HG03196 (cell line): ENCODE measurements at regions not wholly inside any gene's neighbourhood (a gene's known extent, or its start where the extent isn't known, plus 50 kb on each side); places are given as distances from the start of the nearest gene placed in this dataset.
A peak's percentile ranks its signal among the peaks of the same experiment; 100 is the strongest.

ENCODE experiments used
- ATAC-seq: cut with Tn5 transposase; IDR thresholded peaks from one replicate; pipeline ENCODE4 v1.9.1; 2021; ENCODE audit not compliant: unreplicated experiment

- ATAC-seq, result peak; percentile 77
Measured at GRCh38 chr10:25113191-25114035, 61.4 kb upstream of the GPR158 start.

GRCh38 chr10:25114036-25114411, 60.8 kb upstream of the GPR158 start:
- no peak for ATAC-seq

DNA sequence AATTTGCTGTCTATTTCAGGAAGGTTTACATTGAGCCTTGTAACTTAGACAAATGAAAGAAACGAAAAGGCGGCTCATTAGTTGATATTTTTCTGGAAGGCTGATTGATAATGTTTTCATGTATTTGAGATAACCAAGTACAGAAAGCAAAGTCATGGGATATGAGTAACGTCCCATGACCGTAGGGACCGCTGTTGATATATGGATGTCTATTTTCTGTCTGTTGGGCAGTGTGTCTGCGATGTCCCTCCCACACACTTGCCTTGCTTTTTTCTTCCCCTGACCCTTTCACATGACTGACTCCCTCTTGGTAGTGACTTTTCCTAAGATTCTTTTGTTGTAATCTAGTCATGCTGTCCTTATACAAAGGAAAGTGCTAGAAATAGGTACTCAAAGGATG, 57.0 kb upstream of the GPR158 start:
- no peak for ATAC-seq

- ATAC-seq, result no peak
Measured at GRCh38 chr10:25120188-25120587, 54.6 kb upstream of the GPR158 start.
